Urinary bladder (tissue), 3 donors: ENCODE measurements at regions not wholly inside any gene's neighbourhood (a gene's known extent, or its start where the extent isn't known, plus 50 kb on each side); places are given as distances from the start of the nearest gene placed in this dataset.

Source experiments
- DNase-seq: peaks from one replicate; pipeline ENCODE4 v3.0.0-alpha.2; 2015; ENCODE audit errors: extremely low spot score
- H3K27ac ChIP-seq: one replicate; pipeline ENCODE4 v1.5.1; 2013; ENCODE audit warnings: low read depth, mild to moderate bottlenecking, moderate library complexity
- H3K36me3 ChIP-seq: one replicate; pipeline ENCODE4 v1.6.1; 2013; ENCODE audit warnings: mild to moderate bottlenecking, moderate library complexity; ENCODE audit not compliant: insufficient read depth
- H3K4me1 ChIP-seq: one replicate; pipeline ENCODE4 v1.6.1; 2013; ENCODE audit warnings: mild to moderate bottlenecking, moderate library complexity; ENCODE audit not compliant: insufficient read depth
- H3K4me3 ChIP-seq: one replicate; pipeline ENCODE4 v1.5.1; 2013; ENCODE audit warnings: low read depth, low read length
- WGBS: extraction: QIAGEN DNeasy Blood & Tissue Kit; methylation state at CpG from one replicate; pipeline ENCODE4 v1.1.7; 2013; 5-methylcytosine and 5-hydroxymethylcytosine counted together
- donor health status: healthy with polysubstance abuse.
- donor health status: healthy.

- H3K4me3 ChIP-seq = no peak overlapping the region
- no peak overlapping the region for H3K27ac ChIP-seq
- no peaks in the 10 kb centered on the region for H3K36me3 ChIP-seq
- 44% methylated on average over 1 of the region's 1 CpG for WGBS
- H3K4me1 ChIP-seq = no peaks in the 10 kb centered on the region
- DNase-seq = no peak
Measured at GRCh38 chr7:110336423-110336822, 754.5 kb upstream of the LRRN3 start.

DNA sequence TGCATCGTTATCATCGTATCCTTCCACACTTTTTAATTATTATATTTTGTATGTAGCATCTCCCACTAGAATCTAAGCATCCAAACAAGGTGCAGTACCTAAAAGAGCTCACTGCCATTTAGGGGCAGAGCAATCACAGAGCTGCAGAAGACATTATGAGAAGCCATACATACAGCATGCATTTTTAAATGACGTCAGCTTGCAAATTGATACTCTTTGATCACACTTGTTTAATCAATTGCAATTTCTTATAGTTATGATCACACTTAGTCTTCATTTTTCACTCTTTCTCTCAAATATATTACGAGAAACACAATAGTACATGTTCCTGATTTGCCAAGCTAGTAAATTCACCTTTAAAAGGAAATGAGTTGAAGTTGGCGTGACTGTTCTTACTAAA lies 753.3 kb upstream of the LRRN3 start:
- WGBS = 96% methylated on average over 5 of the region's 5 CpGs
- DNase-seq = no peak
- Histone ChIP-seq H3K27ac (no peak overlapping the region), H3K4me1 (no peaks in the 10 kb centered on the region), H3K4me3 (no peak overlapping the region), H3K36me3 (no peaks in the 10 kb centered on the region)

DNA sequence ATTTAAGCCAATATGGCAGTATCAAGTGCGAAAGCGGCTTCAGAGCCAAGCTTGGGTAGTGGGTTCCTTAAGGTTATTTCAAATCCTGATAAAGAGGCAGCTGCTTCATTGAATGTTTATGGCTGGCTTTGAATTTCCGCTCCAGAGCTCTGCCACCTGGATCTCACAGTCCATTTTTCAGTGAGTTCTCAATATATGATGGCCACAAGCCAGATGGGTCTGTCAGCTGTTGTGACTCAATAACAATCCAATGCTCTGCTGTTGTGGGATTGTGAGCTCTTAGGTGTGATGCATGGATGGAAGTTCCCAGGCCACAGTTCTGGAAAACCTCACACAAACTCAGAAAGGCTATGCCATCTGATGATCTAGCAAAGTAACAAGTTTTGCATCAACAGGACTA lies 743.8 kb upstream of the LRRN3 start:
- H3K36me3 ChIP-seq = no peaks in the 10 kb centered on the region
- WGBS = 77% methylated on average over 3 of the region's 3 CpGs
- no peaks in the 10 kb centered on the region for H3K4me1 ChIP-seq
- no peak overlapping the region for H3K27ac ChIP-seq
- no peak for DNase-seq
- H3K4me3 ChIP-seq = no peak overlapping the region

- WGBS = 80% methylated on average over 8 of the region's 8 CpGs
- Histone ChIP-seq H3K27ac (no peak overlapping the region), H3K36me3 (no peaks in the 10 kb centered on the region), H3K4me3 (no peak overlapping the region), H3K4me1 (no peaks in the 10 kb centered on the region)
- DNase-seq = no peak
Measured at GRCh38 chr7:110356438-110356837, 734.5 kb upstream of the LRRN3 start.

DNA sequence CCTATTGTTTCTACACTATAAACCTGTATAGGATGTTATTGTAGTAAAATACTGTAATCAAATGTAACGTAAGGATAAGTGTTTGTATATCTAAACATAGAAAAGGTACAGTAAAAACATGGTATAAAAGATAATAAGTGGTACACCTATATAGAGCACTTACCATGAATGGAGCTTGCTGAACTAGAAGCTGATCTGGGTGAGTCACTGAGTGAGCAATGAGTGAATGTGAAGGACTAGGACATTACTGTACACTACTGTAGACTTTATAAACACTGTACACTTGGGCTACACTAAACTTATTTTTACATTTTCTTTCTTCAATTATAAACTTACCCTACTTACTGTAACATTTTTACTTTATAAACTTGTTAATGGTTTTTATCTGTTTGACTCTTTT lies 732.9 kb upstream of the LRRN3 start:
- Histone ChIP-seq H3K36me3 (no peaks in the 10 kb centered on the region), H3K4me3 (no peak overlapping the region), H3K27ac (no peak overlapping the region), H3K4me1 (no peaks in the 10 kb centered on the region)
- no peak for DNase-seq
- 92% methylated on average over 1 of the region's 1 CpG for WGBS

DNA sequence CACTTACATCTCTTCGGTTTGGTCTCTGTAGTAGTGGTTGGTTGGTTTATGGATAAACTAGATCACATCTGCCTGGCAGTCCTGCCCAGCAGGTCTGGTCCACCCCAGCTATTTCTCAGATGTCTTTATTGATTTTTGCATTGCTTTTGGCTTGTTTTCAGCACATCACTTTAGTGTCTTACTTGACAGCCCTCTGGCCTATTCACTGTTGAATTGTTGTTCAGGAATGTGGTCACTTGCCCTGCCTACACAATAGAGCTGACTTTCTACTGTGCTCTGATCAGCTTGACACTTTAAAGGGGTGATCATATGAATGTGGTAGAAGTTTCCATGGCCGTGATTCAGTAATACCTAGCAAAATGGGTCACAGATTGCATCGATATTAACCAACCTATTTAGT lies 719.2 kb upstream of the LRRN3 start:
- 95% methylated on average over 3 of the region's 3 CpGs for WGBS

GRCh38 chr7:110372685-110373084 lies 718.2 kb upstream of the LRRN3 start:
- WGBS = 92% methylated on average over 2 of the region's 2 CpGs
- Histone ChIP-seq H3K27ac (no peak overlapping the region), H3K4me1 (no peaks in the 10 kb centered on the region), H3K4me3 (no peak overlapping the region), H3K36me3 (no peaks in the 10 kb centered on the region)
- DNase-seq = no peak

More for the DNA sequence above, 719.2 kb upstream of the LRRN3 start:
- no peak overlapping the region for H3K4me3 ChIP-seq
- no peaks in the 10 kb centered on the region for H3K36me3 ChIP-seq
- H3K27ac ChIP-seq = no peak overlapping the region
- H3K4me1 ChIP-seq = no peaks in the 10 kb centered on the region
- DNase-seq = no peak

DNA sequence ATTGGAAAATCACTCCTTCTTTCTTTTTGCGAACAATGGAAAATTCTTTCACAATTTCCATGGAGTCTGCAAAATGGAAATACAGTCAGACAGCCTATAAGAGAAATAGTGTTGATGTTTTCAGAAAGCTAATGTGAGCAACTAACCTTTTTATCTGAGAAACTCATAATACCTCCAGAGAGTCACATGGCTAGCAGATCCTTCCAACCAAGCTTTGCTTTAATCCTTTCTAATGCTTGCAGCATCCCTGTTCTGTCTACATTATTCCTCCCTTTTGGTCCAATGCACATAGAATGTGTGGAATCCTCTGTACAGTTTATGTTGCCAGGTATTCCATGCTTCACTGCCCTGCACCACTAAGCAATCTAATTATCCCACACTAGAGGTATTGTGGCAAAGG lies 717.5 kb upstream of the LRRN3 start:
- Histone ChIP-seq H3K36me3 (no peaks in the 10 kb centered on the region), H3K27ac (no peak overlapping the region), H3K4me3 (no peak overlapping the region), H3K4me1 (no peaks in the 10 kb centered on the region)
- DNase-seq = no peak
- 55% methylated on average over 1 of the region's 1 CpG for WGBS

DNA sequence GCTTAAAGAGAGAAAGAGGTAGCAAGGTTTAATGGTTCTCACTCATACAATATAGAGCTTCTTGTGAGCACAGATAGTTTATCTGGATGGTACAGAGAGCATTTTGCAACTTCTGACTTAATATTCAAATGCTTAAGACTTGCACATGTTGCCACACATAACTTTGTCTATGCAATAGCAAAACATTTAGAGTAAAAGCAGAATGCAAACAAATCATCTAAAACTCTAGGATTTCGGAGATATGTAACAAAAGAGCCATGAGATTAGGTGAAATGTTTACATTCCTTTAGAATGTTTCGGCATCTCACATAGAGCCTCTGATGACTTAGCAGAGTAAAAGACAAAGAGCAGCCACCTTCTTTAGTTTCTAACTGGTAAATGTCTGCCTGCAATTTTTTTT lies 717.1 kb upstream of the LRRN3 start:
- H3K4me1 ChIP-seq = no peaks in the 10 kb centered on the region
- no peak for DNase-seq
- H3K27ac ChIP-seq = no peak overlapping the region
- H3K4me3 ChIP-seq = no peak overlapping the region
- H3K36me3 ChIP-seq = no peaks in the 10 kb centered on the region
- 57% methylated on average over 2 of the region's 2 CpGs for WGBS

DNA sequence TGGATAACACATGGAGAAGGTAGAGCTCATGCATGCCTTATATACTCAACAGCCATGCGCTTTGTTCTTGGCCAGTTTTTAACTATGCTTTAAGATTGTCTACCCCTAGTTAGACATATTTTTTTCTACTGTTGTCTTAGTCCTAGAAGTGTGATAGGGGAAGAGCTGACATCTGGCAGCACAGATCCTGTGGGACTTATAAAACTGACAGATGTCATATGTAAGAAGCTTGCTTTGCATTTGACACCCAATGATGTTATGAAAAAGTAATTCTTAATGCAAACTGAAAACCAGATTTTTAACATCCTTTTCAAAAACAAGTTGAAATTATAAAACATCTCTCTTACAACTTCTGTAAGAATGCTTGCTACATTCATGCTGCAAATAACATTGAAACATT lies 715.9 kb upstream of the LRRN3 start:
- DNase-seq = no peak
- 98% methylated on average over 1 of the region's 1 CpG for WGBS
- Histone ChIP-seq H3K27ac (no peak overlapping the region), H3K4me3 (no peak overlapping the region), H3K36me3 (no peaks in the 10 kb centered on the region), H3K4me1 (no peaks in the 10 kb centered on the region)

DNA sequence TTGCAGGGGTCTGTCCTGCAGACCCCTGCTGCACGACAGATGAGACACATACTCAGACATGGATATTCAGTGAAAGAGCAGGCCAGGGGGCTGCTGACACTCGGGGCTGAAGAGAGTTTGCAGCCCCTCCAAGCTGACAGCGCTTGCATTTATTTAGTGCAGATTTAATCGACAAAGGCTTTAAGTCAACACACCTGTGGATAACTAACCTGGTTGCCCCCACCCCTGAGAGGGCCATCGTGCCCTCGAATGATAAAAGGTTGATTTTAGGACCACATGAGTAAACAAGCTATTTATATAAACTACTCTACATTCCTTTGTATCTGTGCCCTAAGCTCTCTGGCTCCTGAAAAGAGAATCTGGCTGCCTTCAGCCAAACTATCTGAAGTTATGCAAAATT lies 708.2 kb upstream of the LRRN3 start:
- DNase-seq = no peak
- WGBS = 43% methylated on average over 6 of the region's 6 CpGs
- no peak overlapping the region for H3K4me3 ChIP-seq
- no peak overlapping the region for H3K27ac ChIP-seq
- no peaks in the 10 kb centered on the region for H3K4me1 ChIP-seq
- no peaks in the 10 kb centered on the region for H3K36me3 ChIP-seq

DNA sequence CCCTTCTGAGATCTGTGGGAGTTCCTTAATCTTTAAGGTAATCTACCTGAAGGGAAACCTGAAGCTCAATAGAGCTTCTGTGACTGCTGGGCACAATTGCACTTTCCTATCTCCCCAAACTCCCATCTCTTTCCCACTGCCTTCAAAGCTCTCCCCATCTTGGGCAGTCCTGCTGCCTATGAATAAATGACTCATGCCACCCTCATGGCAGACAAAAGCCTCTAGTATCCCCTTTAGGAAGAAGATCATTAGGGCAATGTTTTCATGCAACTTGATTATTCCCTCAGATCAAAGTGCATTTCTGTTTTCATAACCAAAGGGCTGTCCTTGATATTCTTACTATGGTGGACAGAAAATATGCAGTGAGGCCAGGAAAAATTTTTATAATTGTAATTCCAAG lies 704.9 kb upstream of the LRRN3 start:
- Histone ChIP-seq H3K36me3 (no peaks in the 10 kb centered on the region), H3K4me1 (no peaks in the 10 kb centered on the region), H3K4me3 (no peak overlapping the region), H3K27ac (no peak overlapping the region)
- DNase-seq = no peak

- Histone ChIP-seq H3K27ac (no peak overlapping the region), H3K36me3 (no peaks in the 10 kb centered on the region), H3K4me1 (no peaks in the 10 kb centered on the region), H3K4me3 (no peak overlapping the region)
- no peak for DNase-seq
- WGBS = 43% methylated on average over 2 of the region's 2 CpGs
Measured at GRCh38 chr7:110386913-110387312, 704.0 kb upstream of the LRRN3 start.

GRCh38 chr7:110387689-110388088 lies 703.2 kb upstream of the LRRN3 start:
- H3K36me3 ChIP-seq = no peaks in the 10 kb centered on the region
- 76% methylated on average over 3 of the region's 3 CpGs for WGBS

GRCh38 chr7:110388457-110388856 lies 702.5 kb upstream of the LRRN3 start:
- WGBS = 94% methylated on average over 1 of the region's 1 CpG
- H3K4me3 ChIP-seq = no peak overlapping the region
- H3K4me1 ChIP-seq = no peaks in the 10 kb centered on the region
- no peaks in the 10 kb centered on the region for H3K36me3 ChIP-seq
- no peak for DNase-seq
- H3K27ac ChIP-seq = no peak overlapping the region

More at GRCh38 chr7:110387689-110388088, 703.2 kb upstream of the LRRN3 start:
- DNase-seq = no peak
- Histone ChIP-seq H3K4me3 (no peak overlapping the region), H3K27ac (no peak overlapping the region), H3K4me1 (no peaks in the 10 kb centered on the region)
